Stimulated activated CD8-positive, alpha-beta memory T cell treated with anti-CD3 and anti-CD28 coated beads, Interleukin-12 subunit alpha, Interleukin-12 subunit beta, amount 100 ng/mL, for 24 hours (primary cell): ENCODE measurements at regions not wholly inside any gene's neighbourhood (a gene's known extent, or its start where the extent isn't known, plus 50 kb on each side); places are given as distances from the start of the nearest gene placed in this dataset.

Experiments used
- DNase-seq: peaks from one replicate; pipeline ENCODE4 v3.0.0-alpha.2; 2020; ENCODE audit errors: extremely low read depth

DNA sequence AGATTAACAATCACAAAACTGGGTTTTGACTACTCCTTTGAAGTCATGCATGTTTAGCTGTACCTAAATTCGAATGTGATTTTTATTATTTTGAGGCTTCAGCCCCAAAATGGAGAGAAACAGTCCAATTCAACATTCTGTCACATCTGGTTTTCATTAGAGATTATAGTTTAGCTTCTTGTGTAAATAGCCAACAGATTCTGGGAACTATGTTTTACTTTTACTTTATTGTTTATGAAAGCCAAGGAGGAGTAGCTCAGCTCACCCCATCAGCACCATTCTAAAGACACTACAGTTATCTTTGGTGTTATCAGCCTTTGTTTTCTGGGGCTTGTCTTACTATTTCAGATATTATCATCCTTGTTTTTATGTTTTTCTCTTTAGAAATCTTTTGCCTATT, 465.0 kb upstream of the CWC22 start:
- DNase-seq, result no peak

GRCh38 chr2:180463608-180464007, 456.5 kb upstream of the CWC22 start:
- no peak for DNase-seq

GRCh38 chr2:180461761-180462160, 454.7 kb upstream of the CWC22 start:
- DNase-seq, result no peak

GRCh38 chr2:180456801-180457200, 449.7 kb upstream of the CWC22 start:
- no peak for DNase-seq

DNA sequence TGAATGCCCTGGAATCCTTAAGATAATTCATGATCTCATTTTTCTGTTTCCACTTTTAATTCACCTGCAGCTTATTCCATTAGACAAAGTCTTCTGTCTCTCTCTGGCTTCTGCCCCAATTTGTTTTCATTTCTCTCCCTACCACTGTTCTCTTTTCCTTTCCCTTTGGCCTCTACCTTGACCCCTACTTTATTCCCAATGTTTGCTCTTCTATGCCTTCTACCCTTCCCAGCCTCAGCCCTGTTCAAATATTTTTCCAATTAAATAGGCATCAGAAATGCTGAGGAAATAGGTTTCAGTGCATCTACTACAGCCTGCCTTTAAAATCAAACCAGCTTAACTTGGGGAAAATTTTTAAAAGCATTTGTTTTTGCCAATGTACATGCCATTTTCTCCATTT, 443.7 kb upstream of the CWC22 start:
- DNase-seq, result no peak

GRCh38 chr2:180449171-180449915, 442.2 kb upstream of the CWC22 start:
- DNase-seq, result no peak

DNA sequence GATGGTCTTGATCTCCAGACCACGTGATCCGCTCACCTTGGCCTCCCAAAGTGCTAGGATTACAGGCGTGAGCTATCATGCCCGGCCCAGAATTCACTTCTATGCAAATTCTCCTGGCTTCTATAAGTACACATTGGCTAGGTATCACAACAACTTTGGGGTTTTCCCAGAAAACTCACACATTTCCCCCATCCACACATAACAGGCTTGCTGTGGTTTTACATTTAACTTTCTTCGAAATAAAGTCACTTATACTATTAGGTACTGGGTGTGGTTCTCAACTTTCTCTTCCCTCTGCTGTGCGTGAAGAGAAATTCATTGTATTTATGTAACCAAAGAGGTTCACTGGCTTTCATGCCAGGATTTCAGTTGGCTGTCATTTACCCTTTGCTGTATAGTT, 439.4 kb upstream of the CWC22 start:
- DNase-seq, result no peak

DNA sequence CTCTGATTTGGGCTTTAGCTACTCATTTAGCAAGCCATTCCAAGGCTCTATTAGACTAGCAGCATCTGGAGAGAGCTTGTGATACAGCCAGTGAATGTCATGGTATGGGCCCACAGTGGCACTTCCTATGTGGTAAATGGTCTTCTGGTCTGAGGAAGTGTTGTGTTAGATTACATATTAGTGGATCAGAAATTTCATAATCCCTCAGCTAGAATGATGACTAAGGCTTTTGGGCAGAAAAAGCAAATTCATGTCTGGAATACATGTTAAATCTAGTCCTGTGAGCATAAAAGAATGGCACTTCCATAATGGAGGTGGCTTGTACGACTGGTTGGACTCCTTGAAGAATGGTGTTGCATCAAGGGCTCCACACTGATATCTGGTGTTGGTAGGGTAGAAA, 436.8 kb upstream of the CWC22 start:
- DNase-seq, result no peak

- no peak for DNase-seq
Observed at GRCh38 chr2:180442860-180443644, 436.0 kb upstream of the CWC22 start.

GRCh38 chr2:180419212-180419611, 412.1 kb upstream of the CWC22 start:
- no peak for DNase-seq

- no peak for DNase-seq
Observed at GRCh38 chr2:180416627-180417026, 409.5 kb upstream of the CWC22 start.

DNA sequence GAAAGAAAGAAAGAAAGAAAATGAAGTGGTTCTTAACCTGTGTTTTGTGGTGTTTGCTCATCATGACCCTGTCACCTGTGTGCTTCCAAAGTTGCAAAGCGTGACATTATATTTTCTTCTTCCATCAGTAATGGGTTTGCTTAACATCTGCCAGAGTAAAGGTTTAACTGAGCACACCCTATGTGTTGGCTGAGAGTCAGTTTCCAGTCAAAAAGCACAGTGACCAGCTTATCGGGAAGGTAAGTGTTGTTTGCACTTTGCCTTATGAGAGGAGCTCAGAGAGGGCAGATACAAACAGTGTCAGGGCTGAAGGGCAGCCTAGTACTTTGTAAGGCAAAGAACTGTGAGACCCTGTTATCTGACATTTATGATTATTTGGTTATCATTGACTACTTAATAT, 406.2 kb upstream of the CWC22 start:
- no peak for DNase-seq

DNA sequence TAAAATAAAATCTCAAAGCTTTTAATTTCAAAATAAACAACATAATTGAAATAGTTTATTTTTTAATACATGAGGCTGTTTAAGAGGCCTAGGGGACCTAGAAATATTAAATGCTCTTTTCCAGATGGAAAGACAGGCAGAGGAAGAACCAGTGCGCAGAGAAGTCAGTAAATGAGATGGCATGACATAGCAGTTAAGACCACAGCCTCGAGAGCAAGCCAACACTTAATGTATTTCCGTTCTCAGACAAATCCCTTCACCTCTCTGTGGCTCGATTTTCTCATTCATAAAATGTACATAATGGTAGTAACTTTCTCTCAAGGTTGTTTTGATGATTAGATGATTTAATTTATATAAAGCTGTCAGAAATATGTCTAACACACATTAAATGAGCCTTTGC, 405.1 kb upstream of the CWC22 start:
- no peak for DNase-seq

GRCh38 chr2:180411661-180412060, 404.6 kb upstream of the CWC22 start:
- no peak for DNase-seq

DNA sequence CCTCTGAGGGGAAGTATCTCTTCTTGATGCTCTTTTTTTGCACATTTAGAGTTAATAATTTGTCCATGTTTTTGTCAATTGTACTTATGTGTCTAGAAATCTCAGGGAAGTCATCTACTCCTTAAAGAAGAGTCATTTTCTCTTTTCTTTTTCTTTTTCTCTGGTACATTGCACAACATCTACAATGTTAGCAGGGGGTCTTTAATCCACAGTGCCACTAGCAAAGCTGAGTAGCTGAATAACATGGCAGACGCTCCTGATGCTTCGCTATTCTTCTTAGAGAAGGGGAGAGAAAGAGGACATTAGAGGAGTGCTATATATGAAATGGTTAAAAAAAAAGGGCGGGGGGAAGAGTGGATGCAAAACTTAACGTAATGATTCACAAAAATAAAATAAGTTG, 399.6 kb upstream of the CWC22 start:
- no peak for DNase-seq

- DNase-seq, result no peak
Observed at GRCh38 chr2:180405520-180405919, 398.4 kb upstream of the CWC22 start.

GRCh38 chr2:180394305-180394704, 387.2 kb upstream of the CWC22 start:
- DNase-seq, result no peak

DNA sequence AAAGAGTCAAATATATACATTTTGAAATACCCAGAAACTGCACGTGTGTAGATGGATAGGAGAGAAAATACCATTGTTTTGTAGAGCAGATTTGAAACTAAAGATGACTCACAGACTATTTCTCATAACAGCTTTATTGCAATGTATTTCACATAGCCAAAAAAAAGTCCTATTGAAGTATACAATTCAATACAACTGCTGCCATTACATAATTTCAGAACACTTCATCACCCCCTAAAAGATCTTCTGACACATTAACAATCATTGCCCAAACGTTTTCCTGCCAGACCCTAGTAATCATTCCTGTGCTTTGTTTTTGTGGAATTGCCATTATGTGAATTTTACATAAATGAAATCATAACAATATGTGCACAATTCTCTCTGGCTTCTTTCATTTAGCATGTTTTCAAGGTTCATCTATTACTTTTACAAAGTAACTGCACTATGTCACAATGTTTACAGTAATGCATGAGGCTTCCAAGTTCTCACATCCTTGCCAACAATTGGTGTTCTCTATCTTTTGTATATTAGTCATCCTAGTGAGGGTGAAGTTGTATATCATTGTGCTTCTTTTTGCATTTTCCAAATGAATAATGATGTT, 378.6 kb upstream of the CWC22 start:
- no peak for DNase-seq

DNA sequence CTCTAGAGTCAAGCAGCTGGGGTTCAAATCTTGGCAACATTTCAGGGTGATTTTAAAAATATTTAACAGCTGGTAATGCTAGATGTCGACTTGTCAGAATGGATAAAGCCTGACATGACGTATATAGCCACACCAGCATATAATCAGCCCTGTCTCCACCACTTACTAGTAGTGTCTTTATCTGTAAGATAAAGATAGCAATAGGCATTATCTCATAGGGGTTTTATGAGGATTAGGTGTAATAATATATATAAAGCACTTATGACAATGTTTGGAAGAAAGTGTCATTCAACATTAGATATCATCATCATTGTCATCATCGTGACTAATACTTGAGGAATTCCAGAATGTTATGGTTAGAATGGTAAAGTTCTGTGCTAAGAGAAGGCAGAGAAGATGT, 369.0 kb upstream of the CWC22 start:
- DNase-seq, result no peak

DNA sequence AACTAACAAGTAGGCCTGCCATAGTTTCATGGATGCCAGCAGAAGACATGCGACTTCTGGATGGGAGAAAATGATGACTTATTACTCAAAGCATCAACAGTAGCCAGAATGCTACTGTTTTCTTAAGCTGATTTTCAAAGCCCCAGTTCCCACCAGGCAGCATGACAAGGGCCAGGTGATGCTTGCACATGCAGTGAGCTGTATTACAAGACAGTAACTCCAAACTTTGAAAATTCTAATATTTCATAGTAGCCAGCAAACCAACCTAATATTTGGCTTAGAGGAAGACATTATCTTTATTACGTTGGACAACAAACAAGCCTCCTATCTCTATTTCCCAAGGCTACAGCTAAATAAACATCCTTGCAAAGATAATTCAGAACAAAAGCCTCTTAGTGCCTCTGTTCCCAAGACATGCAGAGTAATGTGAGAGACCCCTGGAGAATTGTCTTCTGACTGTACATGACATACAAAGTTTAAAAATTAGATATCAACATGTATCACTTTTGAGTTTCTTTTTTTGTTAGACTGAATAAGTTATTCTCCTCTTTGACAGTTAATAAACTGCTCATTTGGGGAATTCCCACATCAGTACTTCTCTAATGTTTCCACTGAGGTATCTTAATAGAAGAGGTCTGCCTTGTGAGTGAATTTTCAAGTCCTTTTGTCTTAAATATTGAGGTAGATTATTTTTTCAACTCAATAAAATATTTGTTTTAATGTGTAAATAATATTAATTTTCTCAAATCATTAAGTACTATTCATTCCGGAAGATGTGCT, 367.6 kb upstream of the CWC22 start:
- DNase-seq, result no peak

- no peak for DNase-seq
Observed at GRCh38 chr2:180370511-180371205, 363.6 kb upstream of the CWC22 start.

- no peak for DNase-seq
Observed at GRCh38 chr2:180368881-180369280, 361.8 kb upstream of the CWC22 start.
